IMR-90 (cell line): ENCODE measurements at regions not wholly inside any gene's neighbourhood (a gene's known extent, or its start where the extent isn't known, plus 50 kb on each side); places are given as distances from the start of the nearest gene placed in this dataset.

Experiments used
- CTCF ChIP-seq: conservative IDR thresholded peaks from 2 replicates; pipeline ENCODE4 v1.5.1; 2012; ENCODE audit warnings: mild to moderate bottlenecking, low read depth, low read length, improper control_type of control experiment
- ELK1 ChIP-seq: fragments of 150-350 bp; IDR thresholded peaks from 2 replicates; pipeline ENCODE4 v1.6.1; 2016; ENCODE audit warnings: low read depth, mild to moderate bottlenecking, low read length, moderate library complexity, borderline replicate concordance
- NFE2L2 ChIP-seq: fragments of 150-350 bp; IDR thresholded peaks from 2 replicates; pipeline ENCODE4 v1.6.1; 2016; ENCODE audit warnings: low read depth, mild to moderate bottlenecking, low read length
- POLR2A ChIP-seq: IDR thresholded peaks from 2 replicates; pipeline ENCODE4 v1.6.1; 2012; ENCODE audit warnings: mild to moderate bottlenecking, low read depth, low read length

GRCh38 chr6:146895772-146896061, 296.9 kb downstream of the ADGB start:
- no peak for TF ChIP-seq CTCF
- TF ChIP-seq NFE2L2, result no peak
- no peak for TF ChIP-seq POLR2A
- TF ChIP-seq ELK1, result no peak
